OCI-LY7 (cell line): ENCODE measurements at regions not wholly inside any gene's neighbourhood (a gene's known extent, or its start where the extent isn't known, plus 50 kb on each side); places are given as distances from the start of the nearest gene placed in this dataset.

ENCODE experiments used
- BruUV-seq: library from RNA; stranded (reverse); fragments of 400-500 nt; replicated peaks from 2 replicates; lab custom pipeline; 2021; lab: Mats Ljungman, UMichigan
- CTCF ChIA-PET: fragments of 300-600 bp; sonication (Branson Sonifier 250); formaldehyde crosslinking; loops from one replicate; lab custom pipeline; 2022; ENCODE audit warnings: antibody characterized with exemption; ENCODE audit not compliant: unreplicated experiment; lab: Charles Lee
- POLR2A ChIA-PET: fragments of 300-600 bp; sonication (Branson Sonifier 250); formaldehyde crosslinking; loops from one replicate; lab custom pipeline; 2022; ENCODE audit warnings: antibody characterized with exemption; lab: Charles Lee
- DNase-seq: peaks from one replicate; pipeline ENCODE4 v3.0.0-alpha.2; 2015; ENCODE audit warnings: low spot score
- H2AFZ ChIP-seq: fragments of 200-600 bp; sonication (generic), shearing (Covaris generic); 2 replicates; pipeline ENCODE4 v1.6.1; 2014; ENCODE audit warnings: mild to moderate bottlenecking, antibody characterized with exemption, low read length, moderate library complexity
- H3K27ac ChIP-seq: fragments of 200-600 bp; sonication (generic); 2 replicates; pipeline ENCODE4 v1.5.1; 2014; ENCODE audit warnings: mixed run types, low read depth, mild to moderate bottlenecking, moderate library complexity, low read length, inconsistent platforms; ENCODE audit not compliant: poor library complexity, severe bottlenecking
- H3K36me3 ChIP-seq: fragments of 200-600 bp; sonication (generic); 2 replicates; pipeline ENCODE4 v1.6.1; 2014; ENCODE audit warnings: mild to moderate bottlenecking, antibody characterized with exemption, low read length, moderate library complexity, mixed read lengths; ENCODE audit not compliant: insufficient read depth
- H3K4me1 ChIP-seq: fragments of 200-600 bp; sonication (generic); 2 replicates; pipeline ENCODE4 v1.5.1; 2014; ENCODE audit warnings: mild to moderate bottlenecking, low read length; ENCODE audit not compliant: insufficient read depth, poor library complexity, severe bottlenecking
- H3K4me2 ChIP-seq: fragments of 200-600 bp; sonication (generic); 2 replicates; pipeline ENCODE4 v1.6.1; 2014; ENCODE audit warnings: mild to moderate bottlenecking, low read length
- H3K4me3 ChIP-seq: fragments of 200-600 bp; sonication (generic); 2 replicates; pipeline ENCODE4 v1.5.1; 2014; ENCODE audit warnings: mild to moderate bottlenecking, low read depth, low read length; ENCODE audit not compliant: poor library complexity, severe bottlenecking
- H3K79me2 ChIP-seq: fragments of 200-600 bp; sonication (generic); 2 replicates; pipeline ENCODE4 v1.6.1; 2016; ENCODE audit warnings: low read depth, mild to moderate bottlenecking, low read length, moderate library complexity, mixed read lengths; ENCODE audit not compliant: insufficient read depth
- H3K9me2 ChIP-seq: fragments of 200-600 bp; sonication (generic); 2 replicates; pipeline ENCODE4 v1.6.1; 2016; ENCODE audit warnings: mild to moderate bottlenecking, low read length, mixed read lengths; ENCODE audit not compliant: insufficient read depth
- H3K9me3 ChIP-seq: fragments of 200-600 bp; sonication (generic); 2 replicates; pipeline ENCODE4 v1.6.1; 2014; ENCODE audit warnings: mild to moderate bottlenecking, mixed run types, low read length, mixed read lengths
- H4K20me1 ChIP-seq: fragments of 200-600 bp; sonication (generic); 2 replicates; pipeline ENCODE4 v1.6.1; 2014; ENCODE audit warnings: mild to moderate bottlenecking, antibody characterized with exemption, low read length, moderate library complexity, mixed read lengths; ENCODE audit not compliant: insufficient read depth
- EZH2phosphoT487 ChIP-seq: fragments of 200-600 bp; sonication (generic); IDR thresholded peaks from 2 replicates; pipeline ENCODE4 v1.6.1; 2018; ENCODE audit warnings: low read depth, borderline replicate concordance, mild to moderate bottlenecking, mixed run types, antibody characterized with exemption, low read length, moderate library complexity, mixed read lengths
- intact Hi-C: fragments of 100-400 bp; cut with micrococcal nuclease; formaldehyde crosslinking; loops from one replicate; pipeline ENCODE4 v1.10.0; 2022; ENCODE audit not compliant: unreplicated experiment
- TF ChIP-seq, protein P1 (sequence below): fragments of 200-600 bp; sonication (generic); conservative IDR thresholded peaks from 2 replicates; pipeline ENCODE4 v1.5.1; 2014; ENCODE audit warnings: mild to moderate bottlenecking, antibody characterized with exemption, low read length, moderate library complexity, mixed read lengths

DNA sequence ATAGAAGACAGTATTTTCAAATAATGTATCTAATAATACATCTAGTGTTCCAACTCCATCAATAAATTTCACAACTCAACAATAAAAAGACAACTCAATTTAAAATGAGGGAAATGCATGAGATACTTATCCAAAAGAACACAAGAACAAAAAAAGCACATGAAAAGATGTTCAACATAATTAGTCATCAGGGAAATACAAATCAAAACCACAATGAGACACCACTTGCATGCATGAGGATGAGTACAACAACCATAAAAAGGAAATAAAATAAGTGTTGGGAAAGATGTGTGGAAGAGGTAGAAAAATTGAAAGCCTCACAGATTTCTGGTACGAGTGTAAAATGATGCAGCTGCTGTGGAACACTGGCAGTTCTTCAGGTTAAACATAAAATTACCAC, 111.6 kb upstream of the PTPRZ1 start:
- no peaks in the 10 kb centered on the region for H4K20me1 ChIP-seq
- H3K79me2 ChIP-seq = no peaks in the 10 kb centered on the region
- H3K9me3 ChIP-seq = no peaks in the 10 kb centered on the region
- POLR2A ChIA-PET = no interaction called here
- CTCF ChIA-PET = no interaction called here
- TF ChIP-seq, protein P1, sequence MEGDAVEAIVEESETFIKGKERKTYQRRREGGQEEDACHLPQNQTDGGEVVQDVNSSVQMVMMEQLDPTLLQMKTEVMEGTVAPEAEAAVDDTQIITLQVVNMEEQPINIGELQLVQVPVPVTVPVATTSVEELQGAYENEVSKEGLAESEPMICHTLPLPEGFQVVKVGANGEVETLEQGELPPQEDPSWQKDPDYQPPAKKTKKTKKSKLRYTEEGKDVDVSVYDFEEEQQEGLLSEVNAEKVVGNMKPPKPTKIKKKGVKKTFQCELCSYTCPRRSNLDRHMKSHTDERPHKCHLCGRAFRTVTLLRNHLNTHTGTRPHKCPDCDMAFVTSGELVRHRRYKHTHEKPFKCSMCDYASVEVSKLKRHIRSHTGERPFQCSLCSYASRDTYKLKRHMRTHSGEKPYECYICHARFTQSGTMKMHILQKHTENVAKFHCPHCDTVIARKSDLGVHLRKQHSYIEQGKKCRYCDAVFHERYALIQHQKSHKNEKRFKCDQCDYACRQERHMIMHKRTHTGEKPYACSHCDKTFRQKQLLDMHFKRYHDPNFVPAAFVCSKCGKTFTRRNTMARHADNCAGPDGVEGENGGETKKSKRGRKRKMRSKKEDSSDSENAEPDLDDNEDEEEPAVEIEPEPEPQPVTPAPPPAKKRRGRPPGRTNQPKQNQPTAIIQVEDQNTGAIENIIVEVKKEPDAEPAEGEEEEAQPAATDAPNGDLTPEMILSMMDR = no peak
- no peak for TF ChIP-seq EZH2phosphoT487
- BruUV-seq = no TSS peak
- no peaks in the 10 kb centered on the region for H3K9me2 ChIP-seq
- H3K4me1 ChIP-seq = no peaks in the 10 kb centered on the region
- no peak overlapping the region for H2AFZ ChIP-seq
- intact Hi-C loops = no loop called here
- H3K4me3 ChIP-seq = no peak overlapping the region
- no peak overlapping the region for H3K27ac ChIP-seq
- no peak overlapping the region for H3K4me2 ChIP-seq
- no peaks in the 10 kb centered on the region for H3K36me3 ChIP-seq
- DNase-seq = no peak

DNA sequence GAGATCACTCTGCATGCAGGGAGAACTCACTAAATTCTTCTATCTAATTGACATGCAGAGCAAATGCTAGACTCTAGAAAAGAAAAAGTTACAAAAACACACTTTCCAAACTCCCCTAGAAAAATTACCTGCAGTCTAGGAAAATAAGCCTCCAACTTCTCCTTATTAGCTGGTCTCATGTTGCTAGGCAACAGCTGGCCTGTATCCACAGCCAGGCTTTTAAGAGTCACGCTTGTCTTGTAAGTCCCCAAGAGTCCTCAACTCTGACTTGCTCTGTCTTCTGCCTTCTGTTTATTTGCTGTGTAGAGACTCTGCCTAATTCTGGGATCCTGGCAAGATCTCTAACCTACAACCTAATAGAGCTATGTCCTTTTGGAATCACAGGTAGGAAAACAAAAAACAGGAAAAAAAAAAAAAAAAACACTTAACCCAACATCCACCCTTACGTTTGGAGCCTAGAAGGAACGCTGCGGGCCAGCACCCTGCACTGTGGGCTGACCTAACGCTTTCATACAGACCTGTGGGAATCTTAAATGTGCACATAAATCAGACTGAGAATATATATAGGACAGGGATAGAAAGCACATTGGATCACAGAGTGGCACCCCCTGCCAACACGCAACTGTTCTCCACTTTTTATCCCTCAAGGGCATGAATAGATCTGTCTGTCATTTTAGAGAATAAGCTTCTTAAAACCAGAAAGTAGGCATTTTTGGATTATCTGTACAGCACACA, 117.0 kb upstream of the PTPRZ1 start:
- Histone ChIP-seq H3K4me1 (no peaks in the 10 kb centered on the region), H3K27ac (no peak overlapping the region), H2AFZ (no peak overlapping the region), H3K9me3 (no peaks in the 10 kb centered on the region), H3K79me2 (no peaks in the 10 kb centered on the region), H3K4me3 (no peak overlapping the region), H3K36me3 (no peaks in the 10 kb centered on the region; the same call in 1 of the 2 replicates), H3K9me2 (no peaks in the 10 kb centered on the region), H4K20me1 (no peaks in the 10 kb centered on the region), H3K4me2 (no peak overlapping the region)
- TF ChIP-seq, protein P1 = no peak
- no peak for TF ChIP-seq EZH2phosphoT487
- ChIA-PET POLR2A (interaction anchor here (0.6 to 1.0 kb wide), 3 partner anchors 9 to 184 kb away, joined by 3 to 4 read pairs (median 3); no protein-coding TSS in a partner anchor), CTCF (no interaction called here)
- no peak for DNase-seq
- intact Hi-C loops = no loop called here
- BruUV-seq = no TSS peak

DNA sequence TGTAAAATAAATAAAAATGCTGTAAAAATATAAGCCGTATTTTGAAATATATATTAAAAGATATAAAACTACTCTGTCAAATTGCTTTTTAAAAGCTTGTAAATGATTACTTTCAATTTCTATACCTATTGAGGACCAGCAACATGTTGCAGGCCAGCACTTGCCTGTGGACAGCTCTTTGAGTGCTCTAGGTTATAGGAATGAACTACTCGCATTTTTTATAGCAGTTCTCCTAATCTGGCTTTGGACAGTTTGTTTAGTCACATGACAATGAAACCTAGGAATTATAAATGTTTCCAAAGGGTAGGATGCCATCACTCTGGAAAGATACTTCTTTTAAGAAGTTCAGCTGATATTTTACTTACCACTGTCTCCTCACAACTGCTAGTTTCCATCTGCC, 117.7 kb upstream of the PTPRZ1 start:
- TF ChIP-seq, protein P1 = no peak
- no peak for TF ChIP-seq EZH2phosphoT487
- no peak overlapping the region for H3K27ac ChIP-seq
- intact Hi-C loops = no loop called here
- no peak for DNase-seq
- CTCF ChIA-PET = no interaction called here
- no peak overlapping the region for H3K4me2 ChIP-seq
- H3K4me1 ChIP-seq = no peaks in the 10 kb centered on the region
- H4K20me1 ChIP-seq = no peaks in the 10 kb centered on the region
- POLR2A ChIA-PET = interaction anchor here (0.6 kb wide), 2 partner anchors 17 to 184 kb away, joined by 3 to 4 read pairs; no protein-coding TSS in a partner anchor
- no TSS peak for BruUV-seq
- no peaks in the 10 kb centered on the region for H3K9me3 ChIP-seq
- H3K4me3 ChIP-seq = no peak overlapping the region
- H3K79me2 ChIP-seq = no peaks in the 10 kb centered on the region
- no peaks in the 10 kb centered on the region for H3K9me2 ChIP-seq
- H2AFZ ChIP-seq = no peak overlapping the region
- H3K36me3 ChIP-seq = no peaks in the 10 kb centered on the region; the same call in 1 of the 2 replicates
